ENCODE measurements at regions not wholly inside any gene's neighbourhood (a gene's known extent, or its start where the extent isn't known, plus 50 kb on each side); places are given as distances from the start of the nearest gene placed in this dataset.

DNA sequence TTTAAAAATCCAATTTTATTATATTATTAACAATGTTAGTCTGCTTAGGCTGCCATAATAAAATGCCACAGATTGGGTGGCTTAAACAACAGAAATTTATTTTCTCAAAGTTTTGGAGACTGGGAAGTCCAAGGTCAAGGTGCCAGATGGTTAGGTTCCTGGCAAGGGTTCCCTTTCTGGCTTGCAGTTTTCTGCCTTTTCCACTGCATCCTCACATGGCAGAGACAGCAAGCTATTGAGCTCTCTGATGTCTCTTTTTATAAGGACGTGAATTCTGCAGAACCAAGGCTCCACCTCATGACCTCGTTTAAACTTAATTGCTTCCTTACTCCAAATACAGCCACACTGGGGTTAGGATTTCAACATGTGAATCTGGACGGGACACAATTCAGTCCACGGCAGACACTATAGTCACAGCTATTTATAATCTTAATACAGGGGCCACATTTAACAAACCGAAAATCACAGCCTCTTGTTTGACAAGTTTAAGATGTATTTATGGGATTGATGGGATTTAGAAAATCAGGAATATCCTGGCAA is 174.9 kb upstream of the PUM3 start:
- no peak for TF ChIP-seq KLF16 (IDR thresholded peaks at IDR 0.05)
- TF ChIP-seq, protein P1, sequence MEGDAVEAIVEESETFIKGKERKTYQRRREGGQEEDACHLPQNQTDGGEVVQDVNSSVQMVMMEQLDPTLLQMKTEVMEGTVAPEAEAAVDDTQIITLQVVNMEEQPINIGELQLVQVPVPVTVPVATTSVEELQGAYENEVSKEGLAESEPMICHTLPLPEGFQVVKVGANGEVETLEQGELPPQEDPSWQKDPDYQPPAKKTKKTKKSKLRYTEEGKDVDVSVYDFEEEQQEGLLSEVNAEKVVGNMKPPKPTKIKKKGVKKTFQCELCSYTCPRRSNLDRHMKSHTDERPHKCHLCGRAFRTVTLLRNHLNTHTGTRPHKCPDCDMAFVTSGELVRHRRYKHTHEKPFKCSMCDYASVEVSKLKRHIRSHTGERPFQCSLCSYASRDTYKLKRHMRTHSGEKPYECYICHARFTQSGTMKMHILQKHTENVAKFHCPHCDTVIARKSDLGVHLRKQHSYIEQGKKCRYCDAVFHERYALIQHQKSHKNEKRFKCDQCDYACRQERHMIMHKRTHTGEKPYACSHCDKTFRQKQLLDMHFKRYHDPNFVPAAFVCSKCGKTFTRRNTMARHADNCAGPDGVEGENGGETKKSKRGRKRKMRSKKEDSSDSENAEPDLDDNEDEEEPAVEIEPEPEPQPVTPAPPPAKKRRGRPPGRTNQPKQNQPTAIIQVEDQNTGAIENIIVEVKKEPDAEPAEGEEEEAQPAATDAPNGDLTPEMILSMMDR (IDR thresholded peaks at IDR 0.05 in 2 of 3, conservative IDR thresholded peaks at IDR 0.05 in 1 of 3; ENCODE audit: insufficient read depth in 2 of 3, low read depth in 1 of 3, low read length in 3 of 3): no peak
- no peak for TF ChIP-seq ZNF778 (CRISPR knock-in tag; IDR thresholded peaks at IDR 0.05)

All from K562 (cell line).